ENCODE measurements at regions not wholly inside any gene's neighbourhood (a gene's known extent, or its start where the extent isn't known, plus 50 kb on each side); places are given as distances from the start of the nearest gene placed in this dataset.
A peak's percentile ranks its signal among the peaks of the same experiment; 100 is the strongest.

DNA sequence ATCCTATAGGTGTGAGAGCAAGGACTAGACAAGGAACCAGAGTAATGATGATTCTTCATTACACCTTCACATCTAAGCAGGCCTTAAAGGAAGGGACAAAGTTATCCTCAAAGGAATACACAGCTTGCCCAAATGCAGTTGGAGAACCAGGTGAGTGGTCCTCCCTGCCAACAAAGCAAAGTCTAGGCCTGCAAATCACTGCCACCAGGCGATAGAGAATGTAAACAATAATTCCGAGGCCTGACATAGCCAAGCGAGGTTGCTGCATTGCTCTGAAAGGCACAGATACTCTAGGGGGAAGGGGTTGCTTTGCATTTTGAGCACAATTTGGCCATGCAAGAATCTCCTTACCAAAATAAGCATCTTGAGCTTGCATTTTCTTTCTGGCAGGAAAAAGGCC, 178.2 kb upstream of the FAT1 start:
- H3K4me1 ChIP-seq (ENCODE audit: insufficient read depth): peaks cover 12% of the 10 kb centered on the region
- no peaks in the 10 kb centered on the region for H4K20me1 ChIP-seq (ENCODE audit: insufficient read depth, poor library complexity, severe bottlenecking)
- peak overlapping the region; percentile 19 for H3K27ac ChIP-seq
- no peak overlapping the region for H3K4me3 ChIP-seq
- H3K27me3 ChIP-seq: no peaks in the 10 kb centered on the region
- no peaks in the 10 kb centered on the region for H3K9me3 ChIP-seq (ENCODE audit: low read depth)
- no peaks in the 10 kb centered on the region for H3K9me2 ChIP-seq (replicated peaks; ENCODE audit: insufficient read depth)
- no peak for DNase-seq (ENCODE audit: low spot score)
- TF ChIP-seq, protein P1, sequence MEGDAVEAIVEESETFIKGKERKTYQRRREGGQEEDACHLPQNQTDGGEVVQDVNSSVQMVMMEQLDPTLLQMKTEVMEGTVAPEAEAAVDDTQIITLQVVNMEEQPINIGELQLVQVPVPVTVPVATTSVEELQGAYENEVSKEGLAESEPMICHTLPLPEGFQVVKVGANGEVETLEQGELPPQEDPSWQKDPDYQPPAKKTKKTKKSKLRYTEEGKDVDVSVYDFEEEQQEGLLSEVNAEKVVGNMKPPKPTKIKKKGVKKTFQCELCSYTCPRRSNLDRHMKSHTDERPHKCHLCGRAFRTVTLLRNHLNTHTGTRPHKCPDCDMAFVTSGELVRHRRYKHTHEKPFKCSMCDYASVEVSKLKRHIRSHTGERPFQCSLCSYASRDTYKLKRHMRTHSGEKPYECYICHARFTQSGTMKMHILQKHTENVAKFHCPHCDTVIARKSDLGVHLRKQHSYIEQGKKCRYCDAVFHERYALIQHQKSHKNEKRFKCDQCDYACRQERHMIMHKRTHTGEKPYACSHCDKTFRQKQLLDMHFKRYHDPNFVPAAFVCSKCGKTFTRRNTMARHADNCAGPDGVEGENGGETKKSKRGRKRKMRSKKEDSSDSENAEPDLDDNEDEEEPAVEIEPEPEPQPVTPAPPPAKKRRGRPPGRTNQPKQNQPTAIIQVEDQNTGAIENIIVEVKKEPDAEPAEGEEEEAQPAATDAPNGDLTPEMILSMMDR (IDR thresholded peaks at IDR 0.05; ENCODE audit: poor library complexity): no peak
- TF ChIP-seq EZH2 (IDR thresholded peaks at IDR 0.05; ENCODE audit: borderline replicate concordance): no peak
- no peak for TF ChIP-seq EZH2phosphoT487 (IDR thresholded peaks at IDR 0.05; ENCODE audit: low read depth, severe bottlenecking, unreplicated experiment)
- H3K36me3 ChIP-seq (replicated peaks; ENCODE audit: insufficient read depth, low read depth): no peaks in the 10 kb centered on the region
- no peaks in the 10 kb centered on the region for H3K79me2 ChIP-seq
- no peak overlapping the region for H2AFZ ChIP-seq
- 83% methylated on average over 3 of the region's 3 CpGs for WGBS (ENCODE audit: low lambda C conversion rate, missing lambda C conversion rate)
- peak overlapping the region; percentile 37 for H3K4me2 ChIP-seq

DNA sequence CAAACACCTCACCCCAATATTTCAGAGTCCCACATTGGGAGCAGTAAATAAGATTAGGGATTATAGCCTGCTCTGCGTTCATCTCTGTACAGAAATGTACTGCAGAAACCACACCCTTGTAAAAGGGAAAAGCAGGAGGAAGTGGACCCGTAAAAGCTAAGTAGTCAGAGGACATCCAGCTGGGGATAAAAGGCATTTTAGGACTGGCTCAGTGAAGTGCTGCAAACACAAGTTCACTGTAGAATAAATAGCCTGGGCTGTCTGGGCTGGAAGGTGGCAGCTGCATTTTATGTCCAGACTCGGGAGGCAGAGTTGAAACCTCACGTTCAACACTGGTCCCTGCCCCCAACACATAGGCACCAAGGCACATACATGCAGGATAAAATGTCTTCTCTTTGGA, 178.7 kb upstream of the FAT1 start:
- H3K4me2 ChIP-seq: peak overlapping the region; percentile 37
- WGBS (ENCODE audit: low lambda C conversion rate, missing lambda C conversion rate): 33% methylated on average over 4 of the region's 4 CpGs

DNA sequence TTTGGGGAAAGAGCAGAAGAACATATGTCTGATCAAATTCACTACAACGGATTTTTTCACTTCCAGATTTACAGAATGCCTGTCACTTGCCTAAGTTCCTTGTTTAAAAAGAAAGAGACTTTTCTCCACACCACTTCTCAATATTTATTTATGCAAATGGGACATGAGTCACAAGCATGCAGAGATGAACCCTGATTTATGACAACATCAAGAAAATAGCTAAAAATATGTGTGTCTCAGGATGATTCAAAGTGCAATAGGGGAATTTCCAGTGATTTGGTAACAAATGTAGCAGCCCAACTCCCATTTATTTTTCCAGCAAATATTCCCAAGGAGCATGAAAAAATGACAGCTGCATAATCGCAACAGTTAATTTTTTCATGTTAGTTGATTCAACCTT, 180.4 kb upstream of the FAT1 start:
- 90% methylated on average over 2 of the region's 2 CpGs for WGBS (ENCODE audit: low lambda C conversion rate, missing lambda C conversion rate)
- peak; percentile 16 for DNase-seq (ENCODE audit: low spot score)
- no peak overlapping the region for H3K4me3 ChIP-seq
- no peak overlapping the region for H3K4me2 ChIP-seq
- H3K9me2 ChIP-seq (replicated peaks; ENCODE audit: insufficient read depth): no peaks in the 10 kb centered on the region
- H3K79me2 ChIP-seq: no peaks in the 10 kb centered on the region
- peaks cover 12% of the 10 kb centered on the region for H3K4me1 ChIP-seq (ENCODE audit: insufficient read depth)
- no peaks in the 10 kb centered on the region for H4K20me1 ChIP-seq (ENCODE audit: insufficient read depth, poor library complexity, severe bottlenecking)
- no peak overlapping the region for H2AFZ ChIP-seq
- H3K9me3 ChIP-seq (ENCODE audit: low read depth): no peaks in the 10 kb centered on the region
- no peaks in the 10 kb centered on the region for H3K36me3 ChIP-seq (replicated peaks; ENCODE audit: insufficient read depth, low read depth)
- no peak overlapping the region for H3K27ac ChIP-seq
- no peak for TF ChIP-seq EZH2 (IDR thresholded peaks at IDR 0.05; ENCODE audit: borderline replicate concordance)
- TF ChIP-seq, protein P1 (IDR thresholded peaks at IDR 0.05; ENCODE audit: poor library complexity): no peak
- H3K27me3 ChIP-seq: no peaks in the 10 kb centered on the region

More for the DNA sequence above, 178.7 kb upstream of the FAT1 start:
- Histone ChIP-seq H2AFZ (peak overlapping the region; percentile 42), H3K27me3 (no peaks in the 10 kb centered on the region), H3K27ac (peak overlapping the region; percentile 19), H4K20me1 (ENCODE audit: insufficient read depth, poor library complexity, severe bottlenecking) (no peaks in the 10 kb centered on the region), H3K4me1 (ENCODE audit: insufficient read depth) (peaks cover 12% of the 10 kb centered on the region), H3K9me3 (ENCODE audit: low read depth) (no peaks in the 10 kb centered on the region), H3K36me3 (replicated peaks; ENCODE audit: insufficient read depth, low read depth) (no peaks in the 10 kb centered on the region), H3K79me2 (no peaks in the 10 kb centered on the region), H3K9me2 (replicated peaks; ENCODE audit: insufficient read depth) (no peaks in the 10 kb centered on the region), H3K4me3 (no peak overlapping the region)
- peak; percentile 12 for DNase-seq (ENCODE audit: low spot score)
- TF ChIP-seq, protein P1 (IDR thresholded peaks at IDR 0.05; ENCODE audit: poor library complexity): no peak
- TF ChIP-seq EZH2 (IDR thresholded peaks at IDR 0.05; ENCODE audit: borderline replicate concordance) (no peak), EZH2phosphoT487 (IDR thresholded peaks at IDR 0.05; ENCODE audit: low read depth, severe bottlenecking, unreplicated experiment) (no peak)

DNA sequence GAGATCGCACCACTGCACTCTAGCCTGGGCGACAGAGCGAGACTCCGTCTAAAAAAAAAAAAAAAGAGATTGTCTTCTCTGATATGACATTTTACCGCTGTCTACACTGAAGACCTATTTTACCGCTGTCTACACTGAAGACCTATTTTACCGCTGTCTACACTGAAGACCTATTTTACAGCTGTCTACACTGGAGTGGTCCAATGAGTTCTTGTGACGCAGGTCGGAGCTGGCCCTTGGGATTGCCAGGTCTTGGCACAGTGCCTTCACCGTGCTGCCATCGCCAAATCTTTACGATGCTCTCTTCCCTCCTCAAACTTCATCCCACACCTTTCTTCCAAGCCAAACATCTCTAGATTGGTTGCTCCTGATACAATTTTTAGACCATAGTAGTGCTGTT, 183.1 kb upstream of the FAT1 start:
- 98% methylated on average over 12 of the region's 12 CpGs for WGBS (ENCODE audit: low lambda C conversion rate, missing lambda C conversion rate)
- TF ChIP-seq, protein P1 (IDR thresholded peaks at IDR 0.05; ENCODE audit: poor library complexity): no peak
- TF ChIP-seq EZH2phosphoT487 (IDR thresholded peaks at IDR 0.05; ENCODE audit: low read depth, severe bottlenecking, unreplicated experiment): no peak
- no peak for TF ChIP-seq EZH2 (IDR thresholded peaks at IDR 0.05; ENCODE audit: borderline replicate concordance)

More for the DNA sequence above, 183.1 kb upstream of the FAT1 start:
- H3K9me2 ChIP-seq (replicated peaks; ENCODE audit: insufficient read depth): no peaks in the 10 kb centered on the region
- no peak overlapping the region for H2AFZ ChIP-seq
- DNase-seq (ENCODE audit: low spot score): no peak
- no peaks in the 10 kb centered on the region for H4K20me1 ChIP-seq (ENCODE audit: insufficient read depth, poor library complexity, severe bottlenecking)
- no peak overlapping the region for H3K4me3 ChIP-seq
- no peak overlapping the region for H3K27ac ChIP-seq
- H3K4me2 ChIP-seq: no peak overlapping the region
- H3K79me2 ChIP-seq: no peaks in the 10 kb centered on the region
- no peaks in the 10 kb centered on the region for H3K9me3 ChIP-seq (ENCODE audit: low read depth)
- H3K4me1 ChIP-seq (ENCODE audit: insufficient read depth): peaks cover 12% of the 10 kb centered on the region
- H3K36me3 ChIP-seq (replicated peaks; ENCODE audit: insufficient read depth, low read depth): no peaks in the 10 kb centered on the region
- no peaks in the 10 kb centered on the region for H3K27me3 ChIP-seq

All from hepatocyte (in vitro differentiated cells).